HepG2 (cell line): ENCODE measurements at regions not wholly inside any gene's neighbourhood (a gene's known extent, or its start where the extent isn't known, plus 50 kb on each side); places are given as distances from the start of the nearest gene placed in this dataset.

Source experiments
- ARID3A ChIP-seq: IDR thresholded peaks from 2 replicates; pipeline ENCODE4 v1.6.1; 2012; ENCODE audit warnings: low read depth, low read length, improper control_type of control experiment
- FOXA3 ChIP-seq: IDR thresholded peaks from 2 replicates; pipeline ENCODE4 v1.6.1; 2016; ENCODE audit warnings: missing genetic modification reagents, missing compliant biosample characterization
- FOXP1 ChIP-seq, 2 experiments: fragments of 450-650 bp in 1 of 2; IDR thresholded peaks; 2 replicates each; pipeline ENCODE4 v1.6.1; 2017 to 2018; ENCODE audit warnings: antibody characterized with exemption in 1 of 2
- GATA4 ChIP-seq: sonication (generic); IDR thresholded peaks from 2 replicates; pipeline ENCODE4 v1.6.1; 2016; ENCODE audit warnings: antibody characterized with exemption, low read depth, borderline replicate concordance
- HMGXB4 ChIP-seq, 2 experiments: sonication (generic) in 1 of 2; formaldehyde crosslinking in 1 of 2; IDR thresholded peaks; 2 replicates each; pipeline versions ENCODE4 v1.4.0 to v1.6.1; 2018 to 2020; ENCODE audit warnings: missing genetic modification reagents in 2 of 2, borderline replicate concordance in 1 of 2, low read depth in 1 of 2, mild to moderate bottlenecking in 1 of 2, missing biosample characterization in 1 of 2
- HOXA5 ChIP-seq: sonication (generic); formaldehyde crosslinking; IDR thresholded peaks from 2 replicates; pipeline ENCODE4 v1.4.0; 2020; ENCODE audit warnings: missing genetic modification reagents
- JUND ChIP-seq: sonication (generic); formaldehyde crosslinking; IDR thresholded peaks from 2 replicates; pipeline ENCODE4 v1.8.0; 2022; ENCODE audit warnings: mild to moderate bottlenecking, missing genetic modification reagents
- LCORL ChIP-seq, 2 experiments: fragments of 450-650 bp in 1 of 2; sonication (generic) in 1 of 2; formaldehyde crosslinking in 1 of 2; IDR thresholded peaks; 2 replicates each; pipeline versions ENCODE4 v1.5.0 to v1.6.1; 2017 to 2020; ENCODE audit warnings: antibody characterized with exemption in 1 of 2, missing genetic modification reagents in 1 of 2
- MEIS1 ChIP-seq: sonication (generic); formaldehyde crosslinking; IDR thresholded peaks from 2 replicates; pipeline ENCODE4 v1.9.0; 2021; ENCODE audit warnings: mild to moderate bottlenecking, missing genetic modification reagents, moderate library complexity, borderline replicate concordance
- SOX5 ChIP-seq: IDR thresholded peaks from 2 replicates; pipeline ENCODE4 v1.6.1; 2016; ENCODE audit warnings: borderline replicate concordance
- ZNF235 ChIP-seq: sonication (generic); formaldehyde crosslinking; IDR thresholded peaks from 2 replicates; pipeline ENCODE4 v1.8.1; 2023; ENCODE audit warnings: mild to moderate bottlenecking, missing genetic modification reagents, borderline replicate concordance
- ZNF326 ChIP-seq: sonication (generic); formaldehyde crosslinking; IDR thresholded peaks from 2 replicates; pipeline ENCODE4 v1.4.0; 2020; ENCODE audit warnings: missing genetic modification reagents, borderline replicate concordance
- ZNF580 ChIP-seq: IDR thresholded peaks from 2 replicates; pipeline ENCODE4 v1.6.1; 2016; ENCODE audit warnings: low read depth, borderline replicate concordance
- ZNF816 ChIP-seq: sonication (generic); formaldehyde crosslinking; IDR thresholded peaks from 2 replicates; pipeline ENCODE4 v1.8.0; 2022; ENCODE audit warnings: missing genetic modification reagents, mild to moderate bottlenecking, borderline replicate concordance
- TF ChIP-seq, protein P1 (sequence below): sonication (generic); formaldehyde crosslinking; IDR thresholded peaks from 2 replicates; pipeline ENCODE4 v1.9.0; 2021; ENCODE audit warnings: missing genetic modification reagents, borderline replicate concordance
- TF ChIP-seq, protein P2 (sequence below), 2 experiments: sonication (generic) in 1 of 2; formaldehyde crosslinking in 1 of 2; IDR thresholded peaks; 2 replicates each; pipeline versions ENCODE4 v1.4.0 to v1.6.1; 2016 to 2020; ENCODE audit warnings: borderline replicate concordance in 1 of 2, low read depth in 1 of 2, mild to moderate bottlenecking in 1 of 2, missing genetic modification reagents in 1 of 2

DNA sequence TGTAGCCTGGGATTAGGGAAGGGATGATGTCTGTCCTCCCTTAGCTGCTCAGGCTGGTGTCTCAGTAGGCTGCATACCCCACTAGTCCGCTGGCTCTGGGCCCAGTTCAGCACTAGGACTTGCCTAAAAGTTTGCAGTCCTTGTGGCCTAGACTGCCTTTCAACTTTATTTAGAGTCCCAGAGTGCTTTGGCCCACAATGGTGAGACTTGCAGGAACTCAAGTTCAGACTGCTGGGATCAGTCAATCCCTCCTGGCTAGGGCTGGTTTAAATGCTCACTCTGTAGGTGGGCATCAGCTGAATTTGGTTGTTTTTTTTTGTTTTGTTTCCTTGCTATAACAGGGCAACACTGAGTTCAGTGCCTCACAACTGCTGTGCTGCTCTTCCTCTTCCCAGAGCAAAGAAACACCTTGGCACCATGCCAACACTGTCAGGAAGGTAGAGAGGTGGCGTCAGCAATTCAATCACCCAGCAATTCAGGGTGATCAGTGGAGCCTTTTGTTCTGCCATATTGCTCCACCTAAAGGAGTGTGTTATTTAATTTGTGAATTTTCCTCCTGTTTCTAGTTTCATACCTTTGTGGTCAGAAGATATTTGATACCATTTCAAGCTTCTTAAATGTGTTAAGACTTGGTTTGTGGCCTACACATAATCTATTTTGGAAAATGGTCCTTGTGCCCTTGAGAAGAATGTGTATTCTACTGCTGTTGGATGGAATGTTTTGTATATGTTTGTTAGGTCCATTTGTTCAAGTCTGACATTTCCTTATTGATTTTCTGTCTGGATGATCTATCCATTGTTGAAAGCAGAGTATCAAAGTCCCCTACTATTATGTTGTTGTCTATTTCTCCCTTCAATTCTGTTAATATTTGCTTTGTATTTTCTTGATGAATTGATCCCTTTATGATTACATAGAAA, 284.0 kb upstream of the PMFBP1 start (continued):
- TF ChIP-seq ARID3A = peak; percentile 98
- no peak for TF ChIP-seq ZNF235 (CRISPR knock-in tag)
- peak; percentile 51; the same call in 1 of the 2 replicates for TF ChIP-seq GATA4
- TF ChIP-seq SOX5 = peak; percentile 98
- TF ChIP-seq LCORL (IDR thresholded peaks at IDR 0.05) = peak; percentile 100
- TF ChIP-seq LCORL (CRISPR knock-in tag; IDR thresholded peaks at IDR 0.05) = peak; percentile 27; the same call in 1 of the 2 replicates
- TF ChIP-seq, protein P1, sequence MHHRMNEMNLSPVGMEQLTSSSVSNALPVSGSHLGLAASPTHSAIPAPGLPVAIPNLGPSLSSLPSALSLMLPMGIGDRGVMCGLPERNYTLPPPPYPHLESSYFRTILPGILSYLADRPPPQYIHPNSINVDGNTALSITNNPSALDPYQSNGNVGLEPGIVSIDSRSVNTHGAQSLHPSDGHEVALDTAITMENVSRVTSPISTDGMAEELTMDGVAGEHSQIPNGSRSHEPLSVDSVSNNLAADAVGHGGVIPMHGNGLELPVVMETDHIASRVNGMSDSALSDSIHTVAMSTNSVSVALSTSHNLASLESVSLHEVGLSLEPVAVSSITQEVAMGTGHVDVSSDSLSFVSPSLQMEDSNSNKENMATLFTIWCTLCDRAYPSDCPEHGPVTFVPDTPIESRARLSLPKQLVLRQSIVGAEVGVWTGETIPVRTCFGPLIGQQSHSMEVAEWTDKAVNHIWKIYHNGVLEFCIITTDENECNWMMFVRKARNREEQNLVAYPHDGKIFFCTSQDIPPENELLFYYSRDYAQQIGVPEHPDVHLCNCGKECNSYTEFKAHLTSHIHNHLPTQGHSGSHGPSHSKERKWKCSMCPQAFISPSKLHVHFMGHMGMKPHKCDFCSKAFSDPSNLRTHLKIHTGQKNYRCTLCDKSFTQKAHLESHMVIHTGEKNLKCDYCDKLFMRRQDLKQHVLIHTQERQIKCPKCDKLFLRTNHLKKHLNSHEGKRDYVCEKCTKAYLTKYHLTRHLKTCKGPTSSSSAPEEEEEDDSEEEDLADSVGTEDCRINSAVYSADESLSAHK (CRISPR knock-in tag) = no peak
- peak; percentile 98 for TF ChIP-seq MEIS1
- TF ChIP-seq, protein P2, sequence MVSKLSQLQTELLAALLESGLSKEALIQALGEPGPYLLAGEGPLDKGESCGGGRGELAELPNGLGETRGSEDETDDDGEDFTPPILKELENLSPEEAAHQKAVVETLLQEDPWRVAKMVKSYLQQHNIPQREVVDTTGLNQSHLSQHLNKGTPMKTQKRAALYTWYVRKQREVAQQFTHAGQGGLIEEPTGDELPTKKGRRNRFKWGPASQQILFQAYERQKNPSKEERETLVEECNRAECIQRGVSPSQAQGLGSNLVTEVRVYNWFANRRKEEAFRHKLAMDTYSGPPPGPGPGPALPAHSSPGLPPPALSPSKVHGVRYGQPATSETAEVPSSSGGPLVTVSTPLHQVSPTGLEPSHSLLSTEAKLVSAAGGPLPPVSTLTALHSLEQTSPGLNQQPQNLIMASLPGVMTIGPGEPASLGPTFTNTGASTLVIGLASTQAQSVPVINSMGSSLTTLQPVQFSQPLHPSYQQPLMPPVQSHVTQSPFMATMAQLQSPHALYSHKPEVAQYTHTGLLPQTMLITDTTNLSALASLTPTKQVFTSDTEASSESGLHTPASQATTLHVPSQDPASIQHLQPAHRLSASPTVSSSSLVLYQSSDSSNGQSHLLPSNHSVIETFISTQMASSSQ (IDR thresholded peaks at IDR 0.05; ENCODE audit: low read depth) = peak; percentile 60
- TF ChIP-seq, protein P2 (CRISPR knock-in tag; IDR thresholded peaks at IDR 0.05; ENCODE audit: borderline replicate concordance) = no peak
- peak; percentile 87 for TF ChIP-seq FOXA3 (CRISPR knock-in tag)
- no peak for TF ChIP-seq ZNF326 (CRISPR knock-in tag)
- peak; percentile 99 for TF ChIP-seq HOXA5
- TF ChIP-seq ZNF816 (CRISPR knock-in tag) = peak; percentile 79; the same call in 1 of the 2 replicates
- TF ChIP-seq HMGXB4 (CRISPR knock-in tag; IDR thresholded peaks at IDR 0.05; ENCODE audit: borderline replicate concordance in 1 of 2, low read depth in 1 of 2) = no peak; a peak in 1 of 4 replicates
- TF ChIP-seq JUND (CRISPR knock-in tag) = no peak
- TF ChIP-seq ZNF580 (CRISPR knock-in tag) = no peak
- TF ChIP-seq FOXP1 (IDR thresholded peaks at IDR 0.05) = peak; percentile 79; the same call in 1 of the 2 replicates
- peak; percentile 92 for TF ChIP-seq FOXP1 (CRISPR knock-in tag; IDR thresholded peaks at IDR 0.05)
